ENCODE measurements at regions not wholly inside any gene's neighbourhood (a gene's known extent, or its start where the extent isn't known, plus 50 kb on each side); places are given as distances from the start of the nearest gene placed in this dataset.

DNA sequence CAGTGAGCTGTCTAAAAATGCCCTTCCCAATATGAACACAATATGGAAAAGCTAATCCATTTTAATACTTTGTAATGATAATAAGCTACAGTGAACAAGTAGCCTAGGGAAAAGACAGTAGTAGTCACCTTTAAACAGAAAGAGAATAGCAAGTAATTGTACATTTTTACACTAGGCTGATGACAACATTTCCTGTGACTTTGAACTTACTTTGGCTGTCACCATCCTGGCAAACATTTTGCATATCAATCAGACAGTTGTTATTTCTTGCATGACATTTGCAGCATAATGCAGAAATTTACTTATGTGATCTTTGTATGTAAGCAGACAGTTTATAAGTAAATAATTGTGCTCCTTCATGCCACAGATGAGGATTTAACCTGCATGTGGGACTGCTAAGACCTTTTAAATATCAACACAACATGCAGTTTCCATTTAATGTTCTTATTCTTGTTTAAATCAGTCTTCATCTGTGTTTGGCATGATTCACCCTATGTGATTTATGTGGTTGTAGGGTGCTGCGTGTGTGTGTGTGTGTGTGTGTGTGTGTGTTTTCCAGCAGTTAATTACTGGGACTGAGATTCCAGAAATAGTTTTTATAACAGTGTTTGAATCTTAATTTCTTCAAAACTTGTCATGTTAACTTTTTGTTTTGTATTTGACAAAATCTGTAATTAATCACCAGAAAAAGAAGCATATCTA is 997.1 kb upstream of the ARRDC3 start:
- TF ChIP-seq POLR2A (IDR thresholded peaks at IDR 0.05) = no peak
- TF ChIP-seq, protein P1, sequence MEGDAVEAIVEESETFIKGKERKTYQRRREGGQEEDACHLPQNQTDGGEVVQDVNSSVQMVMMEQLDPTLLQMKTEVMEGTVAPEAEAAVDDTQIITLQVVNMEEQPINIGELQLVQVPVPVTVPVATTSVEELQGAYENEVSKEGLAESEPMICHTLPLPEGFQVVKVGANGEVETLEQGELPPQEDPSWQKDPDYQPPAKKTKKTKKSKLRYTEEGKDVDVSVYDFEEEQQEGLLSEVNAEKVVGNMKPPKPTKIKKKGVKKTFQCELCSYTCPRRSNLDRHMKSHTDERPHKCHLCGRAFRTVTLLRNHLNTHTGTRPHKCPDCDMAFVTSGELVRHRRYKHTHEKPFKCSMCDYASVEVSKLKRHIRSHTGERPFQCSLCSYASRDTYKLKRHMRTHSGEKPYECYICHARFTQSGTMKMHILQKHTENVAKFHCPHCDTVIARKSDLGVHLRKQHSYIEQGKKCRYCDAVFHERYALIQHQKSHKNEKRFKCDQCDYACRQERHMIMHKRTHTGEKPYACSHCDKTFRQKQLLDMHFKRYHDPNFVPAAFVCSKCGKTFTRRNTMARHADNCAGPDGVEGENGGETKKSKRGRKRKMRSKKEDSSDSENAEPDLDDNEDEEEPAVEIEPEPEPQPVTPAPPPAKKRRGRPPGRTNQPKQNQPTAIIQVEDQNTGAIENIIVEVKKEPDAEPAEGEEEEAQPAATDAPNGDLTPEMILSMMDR (IDR thresholded peaks at IDR 0.05) = no peak
